Esophagus squamous epithelium (tissue), 5 donors: ENCODE measurements at regions not wholly inside any gene's neighbourhood (a gene's known extent, or its start where the extent isn't known, plus 50 kb on each side); places are given as distances from the start of the nearest gene placed in this dataset.

Source experiments
- DNase-seq: peaks from one replicate; lab custom pipeline; 2025; lab: John Stamatoyannopoulos, UW
- H3K27ac ChIP-seq, 4 donors: fragments of 200-600 bp; sonication (generic); one replicate each; pipeline ENCODE4 v1.5.1; 2016 to 2019; ENCODE audit warnings: mild to moderate bottlenecking in 1 of 4
- H3K27me3 ChIP-seq, 4 donors: fragments of 200-600 bp; sonication (generic); 1 replicate in 3 of 4; 2 replicates in 1 of 4; pipeline versions ENCODE4 v1.5.1 to v1.6.0; 2017 to 2021; ENCODE audit warnings: antibody characterized with exemption in 1 of 4
- H3K36me3 ChIP-seq, 3 donors: fragments of 200-600 bp; sonication (generic); one replicate each; pipeline ENCODE4 v1.5.1; 2016 to 2019
- H3K4me1 ChIP-seq, 3 donors: fragments of 200-600 bp; sonication (generic); one replicate each; pipeline ENCODE4 v1.5.1; 2017 to 2019
- H3K4me3 ChIP-seq, 4 donors: fragments of 200-600 bp; sonication (generic); 1 replicate in 3 of 4; 2 replicates in 1 of 4; pipeline ENCODE4 v1.5.1; 2016 to 2019; ENCODE audit warnings: mild to moderate bottlenecking in 2 of 4, moderate library complexity in 1 of 4
- H3K9me3 ChIP-seq, 3 donors: fragments of 200-600 bp; sonication (generic); one replicate each; pipeline ENCODE4 v1.5.1; 2016 to 2019
- CTCF ChIP-seq, 6 experiments: fragments of 450-650 bp in 4 of 6; fragments of 200-600 bp in 2 of 6; sonication (generic) in 2 of 6; IDR thresholded peaks; one replicate each; pipeline ENCODE4 v1.5.1; 2016 to 2019; ENCODE audit warnings: antibody characterized with exemption in 6 of 6, mild to moderate bottlenecking in 4 of 6, moderate library complexity in 4 of 6
- POLR2A ChIP-seq, 4 donors: fragments of 450-650 bp; IDR thresholded peaks; one replicate each; pipeline ENCODE4 v1.6.1; 2017; ENCODE audit warnings: antibody characterized with exemption in 4 of 4, mild to moderate bottlenecking in 4 of 4, moderate library complexity in 3 of 4
- WGBS, 2 donors: methylation state at CpG; one replicate each; pipeline ENCODE4 v1.1.5; 2018; 5-methylcytosine and 5-hydroxymethylcytosine counted together
- intact Hi-C: fragments of 100-400 bp; cut with DNase I; formaldehyde crosslinking; loops from one replicate; pipeline ENCODE4 v1.15.0; 2022
- donor health status: DM: yes; HTN: yes; CAD: no.

DNA sequence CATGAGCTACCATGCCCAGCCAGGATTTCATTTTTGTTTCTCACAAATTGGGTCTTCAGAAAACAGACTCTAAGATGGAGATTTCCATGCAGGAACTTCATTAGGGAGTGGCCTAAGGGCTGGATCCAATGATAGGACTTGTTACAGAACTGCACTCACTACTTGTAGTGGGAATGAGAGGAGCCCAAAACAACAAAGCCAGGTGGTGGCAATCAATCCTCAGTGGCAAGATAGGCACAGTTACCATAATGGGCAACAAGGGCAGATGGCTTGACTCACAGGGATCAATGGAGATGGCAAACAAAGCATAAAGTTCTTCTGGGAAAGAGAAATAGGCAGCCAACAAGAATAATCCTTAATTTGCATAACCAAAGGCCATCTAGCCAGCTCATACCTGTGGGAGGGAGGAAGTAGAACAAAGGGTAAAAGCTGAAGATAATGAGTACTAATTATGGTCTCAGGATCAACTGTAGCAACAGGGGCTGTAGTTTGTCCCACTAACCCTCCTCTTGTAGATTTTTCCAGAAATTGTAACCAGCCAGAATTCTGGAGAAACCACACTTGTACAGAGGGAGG is 72.8 kb upstream of the MAPK10 start:
- no peak for DNase-seq
- no peaks in the 10 kb centered on the region for H3K27me3 ChIP-seq
- no peaks in the 10 kb centered on the region for H3K9me3 ChIP-seq
- H3K27ac ChIP-seq: no peak overlapping the region
- H3K36me3 ChIP-seq: no peaks in the 10 kb centered on the region
- H3K4me3 ChIP-seq: no peak overlapping the region
- TF ChIP-seq POLR2A (IDR thresholded peaks at IDR 0.05) (no peak), CTCF (IDR thresholded peaks at IDR 0.05) (no peak)
- peaks cover 0 to 7% (median 0%) of the 10 kb centered on the region in 3 donors for H3K4me1 ChIP-seq
- intact Hi-C loops: no loop called here

DNA sequence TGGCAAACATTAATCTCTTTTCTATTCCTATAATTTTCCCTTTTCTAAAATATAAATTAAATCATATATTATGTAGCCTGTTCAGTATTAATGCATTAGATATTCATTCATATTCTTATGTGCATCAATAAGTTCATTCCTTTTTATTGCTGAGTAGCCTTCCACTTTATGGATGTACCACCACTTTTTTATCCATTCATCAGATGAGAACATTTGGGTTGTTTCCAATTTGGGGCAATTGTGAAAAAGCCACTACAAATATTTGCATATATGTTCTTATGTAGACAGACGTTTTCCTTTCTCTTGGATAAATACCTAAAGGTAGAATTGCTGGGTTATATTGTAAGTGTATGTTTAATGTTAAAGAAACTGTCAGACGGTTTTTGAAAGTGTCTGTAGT is 79.4 kb upstream of the MAPK10 start:
- no peak for DNase-seq
- peaks cover 0 to 17% (median 10%) of the 10 kb centered on the region in 3 donors for H3K4me1 ChIP-seq
- WGBS, 2 donors: 70 to 73% methylated on average over 2 of the region's 2 CpGs
- no peaks in the 10 kb centered on the region for H3K36me3 ChIP-seq
- H3K4me3 ChIP-seq: no peak overlapping the region
- intact Hi-C loops: no loop called here
- H3K9me3 ChIP-seq: peaks cover 0 to 3% (median 0%) of the 10 kb centered on the region in 3 donors
- TF ChIP-seq CTCF (IDR thresholded peaks at IDR 0.05) (no peak), POLR2A (IDR thresholded peaks at IDR 0.05) (no peak)
- no peaks in the 10 kb centered on the region for H3K27me3 ChIP-seq
- no peak overlapping the region for H3K27ac ChIP-seq

- DNase-seq: no peak
- Histone ChIP-seq H3K36me3 (no peaks in the 10 kb centered on the region), H3K27me3 (no peaks in the 10 kb centered on the region), H3K4me1 (peaks cover 0 to 17% (median 10%) of the 10 kb centered on the region in 3 donors), H3K9me3 (peaks cover 0 to 5% (median 0%) of the 10 kb centered on the region in 3 donors), H3K4me3 (no peak overlapping the region), H3K27ac (no peak overlapping the region)
- WGBS, 2 donors: 30 to 44% methylated on average over 3 of the region's 3 CpGs
- TF ChIP-seq CTCF (IDR thresholded peaks at IDR 0.05): no peak
- TF ChIP-seq POLR2A (IDR thresholded peaks at IDR 0.05): no peak
- intact Hi-C loops: no loop called here
Observed at GRCh38 chr4:86441175-86441936, 81.5 kb upstream of the MAPK10 start.

DNA sequence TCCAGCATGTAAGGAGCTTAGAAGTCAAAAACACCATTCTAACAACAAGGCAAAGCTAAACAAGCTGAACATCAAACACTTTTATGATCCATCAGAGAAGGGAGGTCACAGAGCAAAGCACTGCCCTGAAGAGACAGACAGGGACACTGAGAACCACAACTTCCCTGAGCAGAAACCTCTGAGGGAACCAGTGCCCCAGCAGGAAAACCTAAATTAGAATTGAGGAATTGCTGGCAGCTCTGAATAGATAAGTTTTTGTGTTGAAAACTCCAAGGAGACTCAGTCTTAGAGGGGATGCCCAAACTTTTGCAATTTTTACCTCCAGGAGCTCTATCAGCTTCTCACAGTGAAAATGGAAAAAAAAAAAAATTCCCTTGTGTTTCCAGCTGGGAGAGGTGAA is 83.0 kb upstream of the MAPK10 start:
- TF ChIP-seq POLR2A (IDR thresholded peaks at IDR 0.05): no peak
- TF ChIP-seq CTCF (IDR thresholded peaks at IDR 0.05): no peak
- peaks cover 0 to 17% (median 10%) of the 10 kb centered on the region in 3 donors for H3K4me1 ChIP-seq
- no peaks in the 10 kb centered on the region for H3K36me3 ChIP-seq
- H3K27ac ChIP-seq: no peak overlapping the region
- peaks cover 0 to 5% (median 0%) of the 10 kb centered on the region in 3 donors for H3K9me3 ChIP-seq
- H3K27me3 ChIP-seq: no peaks in the 10 kb centered on the region
- DNase-seq: no peak
- H3K4me3 ChIP-seq: no peak overlapping the region
- intact Hi-C loops: no loop called here

- H3K36me3 ChIP-seq: no peaks in the 10 kb centered on the region
- intact Hi-C loops: no loop called here
- peaks cover 0 to 17% (median 10%) of the 10 kb centered on the region in 3 donors for H3K4me1 ChIP-seq
- no peak overlapping the region for H3K4me3 ChIP-seq
- peaks cover 0 to 5% (median 0%) of the 10 kb centered on the region in 3 donors for H3K9me3 ChIP-seq
- 74 to 76% methylated on average over 8 of the region's 8 CpGs for WGBS, 2 donors
- TF ChIP-seq CTCF (IDR thresholded peaks at IDR 0.05): no peak
- no peak for TF ChIP-seq POLR2A (IDR thresholded peaks at IDR 0.05)
- no peak for DNase-seq
- no peaks in the 10 kb centered on the region for H3K27me3 ChIP-seq
- no peak overlapping the region for H3K27ac ChIP-seq
Observed at GRCh38 chr4:86443495-86443894, 83.6 kb upstream of the MAPK10 start.
